H9 (cell line): ENCODE measurements at regions not wholly inside any gene's neighbourhood (a gene's known extent, or its start where the extent isn't known, plus 50 kb on each side); places are given as distances from the start of the nearest gene placed in this dataset.

Experiments
- DNase-seq: peaks from one replicate; pipeline ENCODE4 v3.0.0-alpha.2; 2017
- H2AFZ ChIP-seq: one replicate; pipeline ENCODE4 v1.6.1; 2013; ENCODE audit warnings: mild to moderate bottlenecking, low read length, control low read depth, moderate library complexity
- H2AK5ac ChIP-seq: 2 replicates; pipeline ENCODE4 v1.6.1; 2013; ENCODE audit warnings: low read length, control low read depth, mixed read lengths; ENCODE audit not compliant: insufficient read length
- H2BK120ac ChIP-seq: one replicate; pipeline ENCODE4 v1.6.1; 2013; ENCODE audit warnings: low read depth, mild to moderate bottlenecking, low read length, control low read depth, inconsistent platforms; ENCODE audit not compliant: poor library complexity, severe bottlenecking
- H2BK12ac ChIP-seq: 2 replicates; pipeline ENCODE4 v1.6.1; 2013; ENCODE audit warnings: low read length, control low read depth, mixed read lengths, low read depth; ENCODE audit not compliant: insufficient read length
- H2BK15ac ChIP-seq: 2 replicates; pipeline ENCODE4 v1.6.1; 2013; ENCODE audit warnings: low read depth, low read length, control low read depth
- H2BK20ac ChIP-seq: one replicate; pipeline ENCODE4 v1.6.1; 2013; ENCODE audit warnings: low read depth, mild to moderate bottlenecking, low read length, control low read depth, inconsistent platforms; ENCODE audit not compliant: poor library complexity, severe bottlenecking
- H2BK5ac ChIP-seq: 2 replicates; pipeline ENCODE4 v1.6.1; 2013; ENCODE audit warnings: low read length, control low read depth, mixed read lengths; ENCODE audit not compliant: insufficient read length
- H3K14ac ChIP-seq: 2 replicates; pipeline ENCODE4 v1.6.1; 2013; ENCODE audit warnings: low read length, control low read depth; ENCODE audit not compliant: insufficient read depth
- H3K18ac ChIP-seq: 2 replicates; pipeline ENCODE4 v1.6.1; 2013; ENCODE audit warnings: low read depth, mild to moderate bottlenecking, mixed read lengths, low read length, control low read depth; ENCODE audit not compliant: insufficient read length
- H3K23ac ChIP-seq: 2 replicates; pipeline ENCODE4 v1.6.1; 2013; ENCODE audit warnings: low read length, control low read depth, mixed read lengths, low read depth; ENCODE audit not compliant: insufficient read length
- H3K23me2 ChIP-seq: 2 replicates; pipeline ENCODE4 v1.6.1; 2013; ENCODE audit warnings: low read depth, mild to moderate bottlenecking, mixed read lengths, low read length, control low read depth; ENCODE audit not compliant: insufficient read length, poor library complexity, severe bottlenecking
- H3K27ac ChIP-seq: 2 replicates; pipeline ENCODE4 v1.5.1; 2013; ENCODE audit warnings: low read length, control low read depth, mixed read lengths, low read depth; ENCODE audit not compliant: insufficient read length
- H3K27me3 ChIP-seq: 2 replicates; pipeline ENCODE4 v1.6.1; 2013; ENCODE audit warnings: low read length, control low read depth, inconsistent platforms; ENCODE audit not compliant: insufficient read depth
- H3K4ac ChIP-seq: 2 replicates; pipeline ENCODE4 v1.6.1; 2013; ENCODE audit warnings: low read depth, mild to moderate bottlenecking, control low read depth, inconsistent platforms, low read length, moderate library complexity
- H3K4me1 ChIP-seq: 2 replicates; pipeline ENCODE4 v1.6.1; 2013; ENCODE audit warnings: low read length, control low read depth, inconsistent platforms; ENCODE audit not compliant: insufficient read depth
- H3K4me2 ChIP-seq: 2 replicates; pipeline ENCODE4 v1.6.1; 2013; ENCODE audit warnings: low read length, control low read depth, mixed read lengths; ENCODE audit not compliant: insufficient read length, insufficient read depth
- H3K56ac ChIP-seq: 2 replicates; pipeline ENCODE4 v1.6.1; 2013; ENCODE audit warnings: low read depth, mild to moderate bottlenecking, mixed read lengths, low read length, control low read depth; ENCODE audit not compliant: insufficient read length
- H3K79me1 ChIP-seq: 2 replicates; pipeline ENCODE4 v1.6.1; 2013; ENCODE audit warnings: low read depth, mild to moderate bottlenecking, moderate library complexity, low read length, control low read depth, inconsistent platforms; ENCODE audit not compliant: insufficient read depth, poor library complexity, severe bottlenecking
- H3K79me2 ChIP-seq: 2 replicates; pipeline ENCODE4 v1.6.1; 2013; ENCODE audit warnings: low read length, control low read depth, inconsistent platforms; ENCODE audit not compliant: insufficient read depth
- H3K9ac ChIP-seq: 2 replicates; pipeline ENCODE4 v1.6.1; 2013; ENCODE audit warnings: low read length, control low read depth, mixed read lengths; ENCODE audit not compliant: insufficient read length; ENCODE audit errors: extremely low read depth
- H3K9me3 ChIP-seq: one replicate; pipeline ENCODE4 v1.6.1; 2013; ENCODE audit warnings: low read depth, low read length, inconsistent platforms; ENCODE audit not compliant: control insufficient read depth
- H3T11ph ChIP-seq: one replicate; pipeline ENCODE4 v1.6.1; 2013; ENCODE audit warnings: mild to moderate bottlenecking, low read length, control low read depth, inconsistent platforms
- H4K20me1 ChIP-seq: one replicate; pipeline ENCODE4 v1.6.1; 2013; ENCODE audit not compliant: control insufficient read depth, insufficient read length, insufficient read depth
- H4K5ac ChIP-seq: 2 replicates; pipeline ENCODE4 v1.6.1; 2013; ENCODE audit warnings: low read depth, mild to moderate bottlenecking, mixed read lengths, low read length, control low read depth; ENCODE audit not compliant: insufficient read length
- H4K8ac ChIP-seq: replicated peaks from 2 replicates; pipeline ENCODE4 v1.6.1; 2013; ENCODE audit warnings: low read length, control low read depth, mixed read lengths, low read depth; ENCODE audit not compliant: insufficient read length
- H4K91ac ChIP-seq: 2 replicates; pipeline ENCODE4 v1.6.1; 2013; ENCODE audit warnings: low read depth, mild to moderate bottlenecking, moderate library complexity, mixed read lengths, low read length, control low read depth; ENCODE audit not compliant: insufficient read length
- H3K27ac Mint-ChIP-seq, 3 experiments: 2 replicates in 2 of 3; 3 replicates in 1 of 3; pipeline ENCODE4 v1.8.0; 2020 to 2021; ENCODE audit warnings: mixed read lengths in 3 of 3, mild to moderate bottlenecking in 1 of 3, moderate library complexity in 1 of 3
- H3K27me3 Mint-ChIP-seq: 2 replicates; pipeline ENCODE4 v1.8.0; 2021; ENCODE audit warnings: low read depth, mild to moderate bottlenecking, moderate library complexity, mixed read lengths
- H3K36me3 Mint-ChIP-seq, 3 experiments: 2 replicates in 2 of 3; 3 replicates in 1 of 3; pipeline ENCODE4 v1.8.0; 2020 to 2021; ENCODE audit warnings: low read depth in 3 of 3, mixed read lengths in 3 of 3; ENCODE audit not compliant: insufficient read depth in 1 of 3
- H3K4me1 Mint-ChIP-seq, 2 experiments: 2 replicates each; pipeline ENCODE4 v1.8.0; 2020; ENCODE audit warnings: mixed read lengths in 2 of 2
- H3K4me3 Mint-ChIP-seq, 2 experiments: 2 replicates in 1 of 2; 3 replicates in 1 of 2; pipeline ENCODE4 v1.8.0; 2020 to 2021; ENCODE audit warnings: mild to moderate bottlenecking in 2 of 2, mixed read lengths in 2 of 2, moderate library complexity in 1 of 2
- H3K9me3 Mint-ChIP-seq, 2 experiments: 2 replicates in 1 of 2; 3 replicates in 1 of 2; pipeline ENCODE4 v1.8.0; 2020; ENCODE audit warnings: mild to moderate bottlenecking in 2 of 2, mixed read lengths in 2 of 2, moderate library complexity in 1 of 2
- CTCF ChIP-seq: fragments of 200-600 bp; sonication (generic); conservative IDR thresholded peaks from 3 replicates; pipeline ENCODE4 v1.8.0; 2021; ENCODE audit warnings: antibody characterized with exemption, mild to moderate bottlenecking
- WGBS: extraction: QIAGEN DNeasy Blood & Tissue Kit; methylation state at CpG from one replicate; pipeline ENCODE4 v1.1.7; 2013; ENCODE audit warnings: missing lambda C conversion rate, low lambda C conversion rate, mixed read lengths; ENCODE audit not compliant: insufficient read length; ENCODE audit errors: extremely low coverage; 5-methylcytosine and 5-hydroxymethylcytosine counted together

DNA sequence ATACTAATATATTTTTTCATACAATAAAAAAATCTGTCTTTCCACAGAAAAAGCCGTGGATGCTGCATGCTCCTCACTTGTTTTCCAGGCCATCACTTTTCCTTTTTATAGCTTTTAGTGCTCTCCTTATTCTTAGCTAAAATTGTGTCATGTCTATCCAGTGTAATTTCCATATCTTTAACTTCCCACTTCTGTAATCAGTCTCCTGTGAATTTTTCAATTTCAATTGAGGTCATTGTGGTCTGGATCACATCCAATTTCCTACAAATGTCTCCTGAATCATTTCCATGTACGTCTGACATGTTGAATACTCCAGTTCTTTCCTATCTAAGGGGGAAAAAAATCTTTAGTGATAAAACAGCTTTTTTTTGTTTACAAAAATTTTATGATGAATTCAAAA is 838.2 kb upstream of the B3GALT2 start:
- Mint-ChIP-seq H3K4me1 (no peaks in the 10 kb centered on the region), H3K27me3 (no peaks in the 10 kb centered on the region), H3K36me3 (peaks cover 0 to 7% (median 0%) of the 10 kb centered on the region in 3 experiments; a peak in 1 of 7 replicates), H3K9me3 (peaks cover 2% of the 10 kb centered on the region in 2 experiments; a peak in 3 of 5 replicates), H3K4me3 (no peak overlapping the region), H3K27ac (no peak overlapping the region)
- Histone ChIP-seq H3K9ac (no peak overlapping the region), H3K27me3 (no peaks in the 10 kb centered on the region), H3K14ac (no peak overlapping the region), H3K18ac (no peak overlapping the region), H3K56ac (no peak overlapping the region), H3K4ac (no peak overlapping the region), H2AFZ (no peak overlapping the region), H2AK5ac (no peak overlapping the region), H4K91ac (no peak overlapping the region), H4K8ac (no peak overlapping the region), H2BK5ac (no peak overlapping the region), H4K5ac (no peak overlapping the region), H2BK15ac (no peak overlapping the region), H2BK12ac (no peak overlapping the region), H3K27ac (no peak overlapping the region), H3K23me2 (no peaks in the 10 kb centered on the region), H3T11ph (no peak overlapping the region), H4K20me1 (no peaks in the 10 kb centered on the region), H2BK120ac (no peak overlapping the region), H3K79me1 (no peaks in the 10 kb centered on the region), H3K79me2 (no peaks in the 10 kb centered on the region), H3K4me2 (no peak overlapping the region), H3K23ac (no peak overlapping the region), H3K9me3 (no peaks in the 10 kb centered on the region), H3K4me1 (no peaks in the 10 kb centered on the region), H2BK20ac (no peak overlapping the region)
- DNase-seq: no peak
- no CpG with 5 or more reads among the region's 2 CpGs for WGBS
- TF ChIP-seq CTCF: no peak
